Pancreas (tissue), 10 donors: ENCODE measurements at regions not wholly inside any gene's neighbourhood (a gene's known extent, or its start where the extent isn't known, plus 50 kb on each side); places are given as distances from the start of the nearest gene placed in this dataset.

ENCODE experiments used
- ATAC-seq, 4 donors: fragments of 200-7000 bp; cut with Tn5 transposase; one replicate each; pipeline versions ENCODE4 v1.8.0 to v1.9.1; 2020; ENCODE audit warnings: mild to moderate bottlenecking in 4 of 4, moderate library complexity in 4 of 4
- DNase-seq, 6 donors: peaks; one replicate each; pipeline ENCODE4 v3.0.0-alpha.2; 2020
- FAIRE-seq: peaks from 2 replicates; lab custom pipeline; 2012; peaks lifted over from hg19 to GRCh38; lab: Jason Lieb, UNC
- H3K27ac ChIP-seq, 4 donors: fragments of 200-600 bp; sonication (generic); 1 replicate in 3 of 4; 2 replicates in 1 of 4; pipeline versions ENCODE4 v1.5.0 to v1.8.0; 2020
- H3K27me3 ChIP-seq, 4 donors: fragments of 200-600 bp; one replicate each; pipeline ENCODE4 v1.8.0; 2021
- H3K36me3 ChIP-seq, 3 donors: fragments of 200-600 bp; sonication (generic) in 1 of 3; one replicate each; pipeline versions ENCODE4 v1.5.0 to v1.8.0; 2020 to 2021
- H3K4me1 ChIP-seq, 3 donors: fragments of 200-600 bp; one replicate each; pipeline ENCODE4 v1.8.0; 2021
- H3K4me3 ChIP-seq, 4 donors: fragments of 200-600 bp; sonication (generic) in 2 of 4; one replicate each; pipeline versions ENCODE4 v1.5.0 to v1.8.0; 2020 to 2021
- H3K9me3 ChIP-seq, 4 donors: fragments of 200-600 bp; one replicate each; pipeline ENCODE4 v1.8.0; 2021
- CTCF ChIP-seq, 4 donors: fragments of 200-600 bp; sonication (generic) in 3 of 4; IDR thresholded peaks; one replicate each; pipeline versions ENCODE4 v1.5.0 to v1.8.0; 2021; ENCODE audit warnings: antibody characterized with exemption in 4 of 4
- WGBS, 2 donors: extraction: QIAGEN DNeasy Blood & Tissue Kit; methylation state at CpG; one replicate each; pipeline ENCODE4 v1.1.7; 2013; 5-methylcytosine and 5-hydroxymethylcytosine counted together
- intact Hi-C, 3 donors: fragments of 100-400 bp; cut with DNase I; formaldehyde crosslinking; loops; one replicate each; pipeline versions ENCODE4 v1.11.1 to v1.14.2; 2022
- donor health status: healthy with polysubstance abuse.
- donor health status: DM: no; HTN: no; CAD: no; lungs with moderate emphysema.
- donor health status: DM: no; HTN: no; CAD: no.
- donor health status: control.
- donor health status: control.
- donor health status: Bipolar disorder and iron deficiency.
- donor health status: DM: yes; HTN: yes; CAD: no.
- donor health status: DM: no; HTN: no; CAD: no.
- donor health status: DM: no; HTN: no; CAD: no.
- donor health status: DM: yes; HTN: yes; CAD: no.

- Histone ChIP-seq H3K27me3 (no peaks in the 10 kb centered on the region), H3K27ac (no peak overlapping the region), H3K4me3 (no peak overlapping the region), H3K4me1 (no peaks in the 10 kb centered on the region), H3K36me3 (no peaks in the 10 kb centered on the region), H3K9me3 (no peaks in the 10 kb centered on the region)
- no peak for FAIRE-seq
- intact Hi-C loops, result no loop called here
- ATAC-seq, result no peak
- no peak for DNase-seq
- TF ChIP-seq CTCF (IDR thresholded peaks at IDR 0.05), result no peak
- WGBS, 2 donors, result 28 to 35% methylated on average over 2 of the region's 2 CpGs
Observed at GRCh38 chr12:94788298-94788697, 137.9 kb upstream of the TMCC3 start.

- no peaks in the 10 kb centered on the region for H3K36me3 ChIP-seq
- H3K27ac ChIP-seq, result no peak overlapping the region
- H3K4me3 ChIP-seq, result no peak overlapping the region
- no peak for DNase-seq
- no peaks in the 10 kb centered on the region for H3K9me3 ChIP-seq
- TF ChIP-seq CTCF (IDR thresholded peaks at IDR 0.05), result no peak
- peaks cover 0 to 3% (median 0%) of the 10 kb centered on the region in 4 donors for H3K27me3 ChIP-seq
- no peaks in the 10 kb centered on the region for H3K4me1 ChIP-seq
- intact Hi-C loops, result no loop called here
- WGBS, 2 donors, result 61 to 79% methylated on average over 6 of the region's 6 CpGs
- ATAC-seq, result no peak
- no peak for FAIRE-seq
Observed at GRCh38 chr12:94786906-94787305, 136.5 kb upstream of the TMCC3 start.

GRCh38 chr12:94783862-94784261 lies 133.5 kb upstream of the TMCC3 start:
- Histone ChIP-seq H3K27me3 (peaks cover 0 to 5% (median 0%) of the 10 kb centered on the region in 4 donors), H3K4me1 (no peaks in the 10 kb centered on the region), H3K9me3 (no peaks in the 10 kb centered on the region), H3K27ac (no peak overlapping the region), H3K4me3 (no peak overlapping the region), H3K36me3 (no peaks in the 10 kb centered on the region)
- WGBS, 2 donors, result 43 to 46% methylated on average over 1 of the region's 1 CpG
- intact Hi-C loops, result no loop called here
- FAIRE-seq (no peak), ATAC-seq (no peak), DNase-seq (no peak)
- no peak for TF ChIP-seq CTCF (IDR thresholded peaks at IDR 0.05)

GRCh38 chr12:94783343-94783742 lies 133.0 kb upstream of the TMCC3 start:
- H3K27me3 ChIP-seq, result peaks cover 0 to 5% (median 0%) of the 10 kb centered on the region in 4 donors
- no peak overlapping the region for H3K27ac ChIP-seq
- no peak for TF ChIP-seq CTCF (IDR thresholded peaks at IDR 0.05)
- no peaks in the 10 kb centered on the region for H3K36me3 ChIP-seq
- no peak for ATAC-seq
- intact Hi-C loops, result no loop called here
- no peaks in the 10 kb centered on the region for H3K9me3 ChIP-seq
- no peak for FAIRE-seq
- H3K4me3 ChIP-seq, result no peak overlapping the region
- H3K4me1 ChIP-seq, result no peaks in the 10 kb centered on the region
- no peak for DNase-seq
- WGBS, 2 donors, result 19 to 26% methylated on average over 3 of the region's 3 CpGs

- intact Hi-C loops, result no loop called here
- 69 to 84% methylated on average over 2 of the region's 2 CpGs for WGBS, 2 donors
Observed at GRCh38 chr12:94781835-94782234, 131.5 kb upstream of the TMCC3 start.

More at GRCh38 chr12:94781835-94782234, 131.5 kb upstream of the TMCC3 start:
- Histone ChIP-seq H3K27me3 (peaks cover 0 to 5% (median 0%) of the 10 kb centered on the region in 4 donors), H3K4me3 (no peak overlapping the region), H3K9me3 (no peaks in the 10 kb centered on the region), H3K36me3 (no peaks in the 10 kb centered on the region), H3K4me1 (no peaks in the 10 kb centered on the region), H3K27ac (no peak overlapping the region)
- TF ChIP-seq CTCF (IDR thresholded peaks at IDR 0.05), result no peak
- FAIRE-seq (no peak), ATAC-seq (no peak), DNase-seq (no peak)
